OCI-LY1 (cell line): ENCODE measurements at regions not wholly inside any gene's neighbourhood (a gene's known extent, or its start where the extent isn't known, plus 50 kb on each side); places are given as distances from the start of the nearest gene placed in this dataset.

Experiments
- CTCF ChIP-seq: fragments of 200-600 bp; sonication (generic), shearing (Covaris generic); IDR thresholded peaks from 2 replicates; pipeline ENCODE4 v1.5.1; 2017; ENCODE audit warnings: mild to moderate bottlenecking, antibody characterized with exemption, low read length, moderate library complexity, mixed read lengths
- EZH2 ChIP-seq: fragments of 200-600 bp; sonication (generic), shearing (Covaris generic); IDR thresholded peaks from 2 replicates; pipeline ENCODE4 v1.8.0; 2017; ENCODE audit warnings: borderline replicate concordance, mixed run types, mild to moderate bottlenecking, antibody characterized with exemption, low read length, moderate library complexity, mixed read lengths

GRCh38 chr19:28583242-28583641 is 629.7 kb downstream of the UQCRFS1 start:
- TF ChIP-seq CTCF (no peak), EZH2 (no peak)
